WTC11 (cell line): ENCODE measurements at regions not wholly inside any gene's neighbourhood (a gene's known extent, or its start where the extent isn't known, plus 50 kb on each side); places are given as distances from the start of the nearest gene placed in this dataset.

Experiments
- ATAC-seq: fragments of 200-7000 bp; cut with Tn5 transposase; 2 replicates; pipeline ENCODE4 v1.10.0; 2021; ENCODE audit warnings: mild to moderate bottlenecking, moderate library complexity
- CTCF ChIA-PET: fragments of 300-600 bp; sonication (Branson Sonifier 250); formaldehyde crosslinking; loops from one replicate; lab custom pipeline; 2021; ENCODE audit warnings: antibody characterized with exemption; lab: Charles Lee
- POLR2A ChIA-PET: fragments of 350-600 bp; sonication (Branson Sonifier 250); formaldehyde crosslinking; loops from one replicate; lab custom pipeline; 2021; ENCODE audit warnings: antibody characterized with exemption; lab: Charles Lee
- DNase-seq: peaks from one replicate; pipeline ENCODE4 v3.0.0; 2021; ENCODE audit warnings: low spot score
- H3K27ac Mint-ChIP-seq: 2 replicates; pipeline ENCODE4 v1.8.0; 2021; ENCODE audit warnings: mixed read lengths
- H3K27me3 Mint-ChIP-seq: 2 replicates; pipeline ENCODE4 v1.8.0; 2021; ENCODE audit warnings: low read depth, mild to moderate bottlenecking, moderate library complexity, mixed read lengths
- H3K36me3 Mint-ChIP-seq: 2 replicates; pipeline ENCODE4 v1.8.0; 2021; ENCODE audit warnings: mixed read lengths
- H3K4me1 Mint-ChIP-seq: 2 replicates; pipeline ENCODE4 v1.8.0; 2022; ENCODE audit warnings: mixed read lengths
- H3K4me3 Mint-ChIP-seq: 2 replicates; pipeline ENCODE4 v1.8.0; 2021; ENCODE audit warnings: mild to moderate bottlenecking, moderate library complexity, mixed read lengths
- H3K9me3 Mint-ChIP-seq: 2 replicates; pipeline ENCODE4 v1.8.0; 2021; ENCODE audit warnings: mixed read lengths
- AR ChIP-seq: fragments of 250-450 bp; sonication (Bioruptor Pico); IDR thresholded peaks from 2 replicates; pipeline ENCODE4 v1.9.0; 2021; ENCODE audit warnings: mild to moderate bottlenecking
- ATF1 ChIP-seq: sonication (generic); formaldehyde crosslinking; IDR thresholded peaks from 2 replicates; pipeline ENCODE4 v1.8.1; 2023; ENCODE audit warnings: mild to moderate bottlenecking, moderate library complexity, missing genetic modification reagents
- ETV6 ChIP-seq: sonication (generic); formaldehyde crosslinking; IDR thresholded peaks from 2 replicates; pipeline ENCODE4 v1.8.1; 2022; ENCODE audit warnings: mild to moderate bottlenecking, missing genetic modification reagents
- FOXP1 ChIP-seq: sonication (generic); formaldehyde crosslinking; IDR thresholded peaks from 2 replicates; pipeline ENCODE4 v1.8.0; 2022; ENCODE audit warnings: missing genetic modification reagents, mild to moderate bottlenecking, moderate library complexity, borderline replicate concordance
- GRHL2 ChIP-seq: fragments of 250-450 bp; sonication (Bioruptor Pico); IDR thresholded peaks from 2 replicates; pipeline ENCODE4 v1.8.0; 2022; ENCODE audit warnings: mild to moderate bottlenecking, moderate library complexity; ENCODE audit not compliant: insufficient replicate concordance, severe bottlenecking
- JUN ChIP-seq: sonication (generic); formaldehyde crosslinking; IDR thresholded peaks from 2 replicates; pipeline ENCODE4 v1.8.0; 2023; ENCODE audit warnings: mild to moderate bottlenecking, missing genetic modification reagents
- MXD4 ChIP-seq: fragments of 250-450 bp; sonication (Bioruptor Pico); IDR thresholded peaks from 2 replicates; pipeline ENCODE4 v1.8.0; 2021; ENCODE audit warnings: mild to moderate bottlenecking, moderate library complexity, borderline replicate concordance
- MYBL2 ChIP-seq: sonication (generic); formaldehyde crosslinking; IDR thresholded peaks from 2 replicates; pipeline ENCODE4 v1.8.1; 2023; ENCODE audit warnings: mild to moderate bottlenecking, moderate library complexity, missing genetic modification reagents
- NFE2L1 ChIP-seq: sonication (generic); formaldehyde crosslinking; IDR thresholded peaks from 2 replicates; pipeline ENCODE4 v1.8.1; 2023; ENCODE audit warnings: missing genetic modification reagents
- NR2C2 ChIP-seq: sonication (generic); formaldehyde crosslinking; IDR thresholded peaks from 2 replicates; pipeline ENCODE4 v1.8.0; 2022; ENCODE audit warnings: mild to moderate bottlenecking, missing genetic modification reagents
- PREB ChIP-seq: sonication (generic); formaldehyde crosslinking; IDR thresholded peaks from 2 replicates; pipeline ENCODE4 v1.8.1; 2022; ENCODE audit warnings: mild to moderate bottlenecking, missing genetic modification reagents, moderate library complexity, borderline replicate concordance
- PRRX2 ChIP-seq: fragments of 250-450 bp; sonication (Bioruptor Pico); IDR thresholded peaks from 2 replicates; pipeline ENCODE4 v1.8.0; 2021; ENCODE audit warnings: mild to moderate bottlenecking
- RELA ChIP-seq: sonication (generic); formaldehyde crosslinking; IDR thresholded peaks from 2 replicates; pipeline ENCODE4 v1.8.1; 2022; ENCODE audit warnings: missing genetic modification reagents, mild to moderate bottlenecking, borderline replicate concordance
- TEAD1 ChIP-seq: sonication (generic); formaldehyde crosslinking; IDR thresholded peaks from 2 replicates; pipeline ENCODE4 v1.8.0; 2022; ENCODE audit warnings: mild to moderate bottlenecking, missing genetic modification reagents
- ZBTB21 ChIP-seq: sonication (generic); formaldehyde crosslinking; IDR thresholded peaks from 2 replicates; pipeline ENCODE4 v1.8.1; 2023; ENCODE audit warnings: mild to moderate bottlenecking, missing genetic modification reagents, borderline replicate concordance
- ZNF138 ChIP-seq: sonication (generic); formaldehyde crosslinking; conservative IDR thresholded peaks from 2 replicates; pipeline ENCODE4 v1.8.1; 2022; ENCODE audit warnings: mild to moderate bottlenecking, moderate library complexity, missing genetic modification reagents
- ZNF317 ChIP-seq: sonication (generic); formaldehyde crosslinking; IDR thresholded peaks from 2 replicates; pipeline ENCODE4 v1.8.1; 2023; ENCODE audit warnings: low read depth, mild to moderate bottlenecking, moderate library complexity, missing genetic modification reagents, borderline replicate concordance
- TF ChIP-seq, protein P1 (sequence below): sonication (generic); formaldehyde crosslinking; IDR thresholded peaks from 2 replicates; pipeline ENCODE4 v1.8.1; 2023; ENCODE audit warnings: mild to moderate bottlenecking, missing genetic modification reagents
- TF ChIP-seq, protein P2 (sequence below): sonication (generic); formaldehyde crosslinking; IDR thresholded peaks from 2 replicates; pipeline ENCODE4 v1.8.1; 2022; ENCODE audit warnings: low read depth, mild to moderate bottlenecking, moderate library complexity, missing genetic modification reagents, borderline replicate concordance
- TF ChIP-seq, protein P3 (sequence below): sonication (generic); formaldehyde crosslinking; conservative IDR thresholded peaks from 2 replicates; pipeline ENCODE4 v1.8.1; 2022; ENCODE audit warnings: mild to moderate bottlenecking, missing genetic modification reagents
- TF ChIP-seq, protein P4 (sequence below): sonication (generic); formaldehyde crosslinking; IDR thresholded peaks from 2 replicates; pipeline ENCODE4 v1.8.1; 2022; ENCODE audit warnings: mild to moderate bottlenecking, moderate library complexity, missing genetic modification reagents

GRCh38 chr2:16256601-16257321 is 316.4 kb downstream of the MYCN start:
- Mint-ChIP-seq H3K9me3 (peaks cover 29% of the 10 kb centered on the region), H3K36me3 (peaks cover 9% of the 10 kb centered on the region), H3K27ac (no peak overlapping the region), H3K4me3 (no peak overlapping the region), H3K4me1 (peaks cover 17% of the 10 kb centered on the region), H3K27me3 (no peaks in the 10 kb centered on the region)
- ATAC-seq (no peak), DNase-seq (no peak)
- CTCF ChIA-PET, result interaction anchor here (0.8 kb wide), 1 partner anchor 47 kb away, joined by 3 read pairs; no protein-coding TSS in a partner anchor
- POLR2A ChIA-PET, result interaction anchor here (1.1 kb wide), 1 partner anchor 315 kb away, joined by 3 read pairs; no protein-coding TSS in a partner anchor
- TF ChIP-seq MXD4 (CRISPR knock-in tag) (no peak), NFE2L1 (CRISPR knock-in tag) (no peak), GRHL2 (CRISPR knock-in tag) (no peak), PRRX2 (CRISPR knock-in tag) (no peak), NR2C2 (CRISPR knock-in tag) (no peak), ATF1 (CRISPR knock-in tag) (no peak), JUN (no peak), ZNF317 (CRISPR knock-in tag) (no peak)
- TF ChIP-seq, protein P1, sequence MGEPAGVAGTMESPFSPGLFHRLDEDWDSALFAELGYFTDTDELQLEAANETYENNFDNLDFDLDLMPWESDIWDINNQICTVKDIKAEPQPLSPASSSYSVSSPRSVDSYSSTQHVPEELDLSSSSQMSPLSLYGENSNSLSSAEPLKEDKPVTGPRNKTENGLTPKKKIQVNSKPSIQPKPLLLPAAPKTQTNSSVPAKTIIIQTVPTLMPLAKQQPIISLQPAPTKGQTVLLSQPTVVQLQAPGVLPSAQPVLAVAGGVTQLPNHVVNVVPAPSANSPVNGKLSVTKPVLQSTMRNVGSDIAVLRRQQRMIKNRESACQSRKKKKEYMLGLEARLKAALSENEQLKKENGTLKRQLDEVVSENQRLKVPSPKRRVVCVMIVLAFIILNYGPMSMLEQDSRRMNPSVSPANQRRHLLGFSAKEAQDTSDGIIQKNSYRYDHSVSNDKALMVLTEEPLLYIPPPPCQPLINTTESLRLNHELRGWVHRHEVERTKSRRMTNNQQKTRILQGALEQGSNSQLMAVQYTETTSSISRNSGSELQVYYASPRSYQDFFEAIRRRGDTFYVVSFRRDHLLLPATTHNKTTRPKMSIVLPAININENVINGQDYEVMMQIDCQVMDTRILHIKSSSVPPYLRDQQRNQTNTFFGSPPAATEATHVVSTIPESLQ (CRISPR knock-in tag), result no peak
- TF ChIP-seq, protein P2, sequence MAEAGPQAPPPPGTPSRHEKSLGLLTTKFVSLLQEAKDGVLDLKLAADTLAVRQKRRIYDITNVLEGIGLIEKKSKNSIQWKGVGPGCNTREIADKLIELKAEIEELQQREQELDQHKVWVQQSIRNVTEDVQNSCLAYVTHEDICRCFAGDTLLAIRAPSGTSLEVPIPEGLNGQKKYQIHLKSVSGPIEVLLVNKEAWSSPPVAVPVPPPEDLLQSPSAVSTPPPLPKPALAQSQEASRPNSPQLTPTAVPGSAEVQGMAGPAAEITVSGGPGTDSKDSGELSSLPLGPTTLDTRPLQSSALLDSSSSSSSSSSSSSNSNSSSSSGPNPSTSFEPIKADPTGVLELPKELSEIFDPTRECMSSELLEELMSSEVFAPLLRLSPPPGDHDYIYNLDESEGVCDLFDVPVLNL (CRISPR knock-in tag), result no peak
- TF ChIP-seq, all 79 proteins: peak for 0

- H3K4me3 Mint-ChIP-seq, result no peak overlapping the region
- TF ChIP-seq, protein P3, sequence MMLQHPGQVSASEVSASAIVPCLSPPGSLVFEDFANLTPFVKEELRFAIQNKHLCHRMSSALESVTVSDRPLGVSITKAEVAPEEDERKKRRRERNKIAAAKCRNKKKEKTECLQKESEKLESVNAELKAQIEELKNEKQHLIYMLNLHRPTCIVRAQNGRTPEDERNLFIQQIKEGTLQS (CRISPR knock-in tag), result no peak
- TF ChIP-seq MYBL2 (no peak), FOXP1 (CRISPR knock-in tag) (no peak)
- H3K27ac Mint-ChIP-seq, result no peak overlapping the region
- ATAC-seq, result no peak
- DNase-seq, result no peak
- peaks cover 2% of the 10 kb centered on the region; the same call in 1 of the 2 replicates for H3K27me3 Mint-ChIP-seq
- H3K9me3 Mint-ChIP-seq, result peaks cover 29% of the 10 kb centered on the region
- CTCF ChIA-PET, result no interaction called here
- H3K36me3 Mint-ChIP-seq, result peaks cover 9% of the 10 kb centered on the region
- H3K4me1 Mint-ChIP-seq, result peaks cover 17% of the 10 kb centered on the region
- POLR2A ChIA-PET, result no interaction called here
Observed at GRCh38 chr2:16255120-16255519, 314.8 kb downstream of the MYCN start.

DNA sequence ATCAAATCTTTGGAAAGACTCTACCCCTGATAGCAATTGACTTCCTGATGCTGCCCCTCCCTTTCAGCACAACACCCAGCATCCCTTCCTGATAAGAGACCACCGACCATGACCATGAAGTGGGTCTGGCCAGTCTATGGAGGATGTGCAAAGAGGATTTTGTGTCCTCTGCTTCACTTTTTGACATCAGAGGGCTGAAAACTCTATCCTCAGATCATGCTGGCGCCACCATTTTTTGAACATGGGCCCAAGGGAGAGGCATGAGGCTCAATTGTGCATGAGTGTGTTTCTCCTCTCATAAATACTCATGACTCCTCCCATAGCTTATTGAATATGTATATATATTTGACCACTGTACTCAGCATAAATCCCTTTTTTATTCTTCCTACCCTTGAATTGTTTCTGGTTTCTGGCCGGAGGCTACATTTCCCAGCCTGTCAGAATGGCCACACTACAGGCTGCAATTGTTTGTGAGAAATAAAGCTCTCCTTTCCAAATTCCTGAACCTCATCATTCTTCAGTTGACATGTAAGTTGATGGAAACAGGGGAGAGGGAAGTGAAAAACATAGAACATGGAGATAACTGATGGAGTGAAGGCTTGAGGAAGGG is 314.1 kb downstream of the MYCN start:
- no peak for DNase-seq
- TF ChIP-seq PREB (CRISPR knock-in tag) (no peak), RELA (CRISPR knock-in tag) (no peak), ZBTB21 (no peak), TEAD1 (no peak), AR (CRISPR knock-in tag) (no peak), ZNF138 (CRISPR knock-in tag) (no peak), ETV6 (no peak), ATF1 (CRISPR knock-in tag) (no peak)
- TF ChIP-seq, protein P4, sequence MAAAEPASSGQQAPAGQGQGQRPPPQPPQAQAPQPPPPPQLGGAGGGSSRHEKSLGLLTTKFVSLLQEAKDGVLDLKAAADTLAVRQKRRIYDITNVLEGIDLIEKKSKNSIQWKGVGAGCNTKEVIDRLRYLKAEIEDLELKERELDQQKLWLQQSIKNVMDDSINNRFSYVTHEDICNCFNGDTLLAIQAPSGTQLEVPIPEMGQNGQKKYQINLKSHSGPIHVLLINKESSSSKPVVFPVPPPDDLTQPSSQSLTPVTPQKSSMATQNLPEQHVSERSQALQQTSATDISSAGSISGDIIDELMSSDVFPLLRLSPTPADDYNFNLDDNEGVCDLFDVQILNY (CRISPR knock-in tag), result no peak

More for the DNA sequence above, 314.1 kb downstream of the MYCN start:
- H3K27ac Mint-ChIP-seq, result no peak overlapping the region
- H3K4me3 Mint-ChIP-seq, result no peak overlapping the region
- H3K36me3 Mint-ChIP-seq, result peaks cover 9% of the 10 kb centered on the region
- CTCF ChIA-PET, result no interaction called here
- POLR2A ChIA-PET, result no interaction called here
- no peak for ATAC-seq
- peaks cover 23% of the 10 kb centered on the region for H3K4me1 Mint-ChIP-seq
- H3K27me3 Mint-ChIP-seq, result peaks cover 2% of the 10 kb centered on the region; the same call in 1 of the 2 replicates
- peaks cover 29% of the 10 kb centered on the region for H3K9me3 Mint-ChIP-seq
